PC-9 (cell line): ENCODE measurements at regions not wholly inside any gene's neighbourhood (a gene's known extent, or its start where the extent isn't known, plus 50 kb on each side); places are given as distances from the start of the nearest gene placed in this dataset.

ENCODE experiments used
- BruUV-seq: library from RNA; stranded (reverse); fragments of 400-500 nt; replicated peaks from 2 replicates; lab custom pipeline; 2021; lab: Mats Ljungman, UMichigan
- CTCF ChIA-PET: fragments of 300-600 bp; sonication (Branson Sonifier 250); formaldehyde crosslinking; loops from one replicate; lab custom pipeline; 2022; ENCODE audit warnings: antibody characterized with exemption; lab: Charles Lee
- POLR2A ChIA-PET: fragments of 300-600 bp; sonication (Branson Sonifier 250); formaldehyde crosslinking; loops from one replicate; lab custom pipeline; 2022; ENCODE audit warnings: antibody characterized with exemption; ENCODE audit not compliant: unreplicated experiment; lab: Charles Lee
- DNase-seq, 2 experiments: peaks; one replicate each; pipeline versions ENCODE4 v3.0.0 to v3.0.0-alpha.2; 2015 to 2022; ENCODE audit warnings: mixed read lengths in 1 of 2
- H2AFZ ChIP-seq: fragments of 200-600 bp; sonication (generic); 2 replicates; pipeline ENCODE4 v1.8.1; 2017; ENCODE audit warnings: antibody characterized with exemption
- H3F3A ChIP-seq: fragments of 200-600 bp; sonication (generic); 2 replicates; pipeline ENCODE4 v1.8.1; 2017; ENCODE audit warnings: antibody characterized with exemption, mild to moderate bottlenecking, low read depth; ENCODE audit not compliant: insufficient read depth
- H3K27ac ChIP-seq: fragments of 200-600 bp; sonication (generic); 2 replicates; pipeline ENCODE4 v1.6.1; 2016; ENCODE audit warnings: mixed run types
- H3K27me3 ChIP-seq: fragments of 200-600 bp; sonication (generic); 2 replicates; pipeline ENCODE4 v1.6.1; 2016; ENCODE audit warnings: low read depth, mixed run types; ENCODE audit not compliant: insufficient read depth
- H3K36me3 ChIP-seq: fragments of 200-600 bp; sonication (generic); 2 replicates; pipeline ENCODE4 v1.6.1; 2016; ENCODE audit warnings: low read depth, mixed run types
- H3K4me1 ChIP-seq: fragments of 200-600 bp; sonication (generic); replicated peaks from 2 replicates; pipeline ENCODE4 v1.6.1; 2016; ENCODE audit warnings: mixed run types; ENCODE audit not compliant: insufficient read depth
- H3K4me2 ChIP-seq: fragments of 200-600 bp; sonication (generic); 2 replicates; pipeline ENCODE4 v1.6.1; 2017; ENCODE audit warnings: mixed run types
- H3K4me3 ChIP-seq: fragments of 200-600 bp; sonication (generic); 2 replicates; pipeline ENCODE4 v1.6.1; 2016; ENCODE audit warnings: mixed run types
- H3K79me2 ChIP-seq: fragments of 200-600 bp; sonication (generic); 2 replicates; pipeline ENCODE4 v1.6.1; 2017; ENCODE audit warnings: low read depth, mixed run types
- H3K9me2 ChIP-seq: fragments of 200-600 bp; sonication (generic); 2 replicates; pipeline ENCODE4 v1.8.1; 2017; ENCODE audit warnings: mild to moderate bottlenecking; ENCODE audit not compliant: insufficient read depth
- H3K9me3 ChIP-seq: fragments of 200-600 bp; sonication (generic); 2 replicates; pipeline ENCODE4 v1.8.1; 2016; ENCODE audit warnings: low read depth; ENCODE audit not compliant: insufficient read depth
- H4K20me1 ChIP-seq: fragments of 200-600 bp; sonication (generic); 2 replicates; pipeline ENCODE4 v1.8.1; 2017; ENCODE audit not compliant: insufficient read depth
- CTCF ChIP-seq: fragments of 200-600 bp; sonication (generic); conservative IDR thresholded peaks from 2 replicates; pipeline ENCODE4 v1.6.1; 2017; ENCODE audit warnings: mixed run types, antibody characterized with exemption, mild to moderate bottlenecking, moderate library complexity
- EZH2 ChIP-seq: fragments of 200-600 bp; sonication (generic); IDR thresholded peaks from 2 replicates; pipeline ENCODE4 v1.8.0; 2017; ENCODE audit warnings: antibody characterized with exemption, low read depth
- intact Hi-C: fragments of 100-400 bp; cut with micrococcal nuclease; formaldehyde crosslinking; loops from one replicate; pipeline ENCODE4 v1.10.0; 2022; ENCODE audit not compliant: unreplicated experiment

- no peak for DNase-seq
- Histone ChIP-seq H2AFZ (no peak overlapping the region), H3K9me3 (no peaks in the 10 kb centered on the region), H3K4me2 (no peak overlapping the region), H3K4me1 (no peaks in the 10 kb centered on the region), H3K27me3 (no peaks in the 10 kb centered on the region), H3K27ac (no peak overlapping the region), H3F3A (no peaks in the 10 kb centered on the region), H4K20me1 (no peaks in the 10 kb centered on the region), H3K36me3 (no peaks in the 10 kb centered on the region), H3K79me2 (no peaks in the 10 kb centered on the region), H3K9me2 (no peaks in the 10 kb centered on the region), H3K4me3 (no peak overlapping the region)
- BruUV-seq = no TSS peak
- no peak for TF ChIP-seq EZH2
- no peak for TF ChIP-seq CTCF
- POLR2A ChIA-PET = no interaction called here
- CTCF ChIA-PET = no interaction called here
- intact Hi-C loops = no loop called here
Measured at GRCh38 chr18:14905350-14905749, 157.4 kb downstream of the ANKRD30B start.

GRCh38 chr18:14905979-14906378, 158.0 kb downstream of the ANKRD30B start:
- H3K9me3 ChIP-seq = no peaks in the 10 kb centered on the region
- H3K4me3 ChIP-seq = no peak overlapping the region
- no peak overlapping the region for H2AFZ ChIP-seq
- no peaks in the 10 kb centered on the region for H3K9me2 ChIP-seq
- no peaks in the 10 kb centered on the region for H4K20me1 ChIP-seq
- no peak for DNase-seq
- no peaks in the 10 kb centered on the region for H3K36me3 ChIP-seq
- intact Hi-C loops = no loop called here
- no TSS peak for BruUV-seq
- H3K27me3 ChIP-seq = no peaks in the 10 kb centered on the region
- H3F3A ChIP-seq = no peaks in the 10 kb centered on the region
- no peaks in the 10 kb centered on the region for H3K79me2 ChIP-seq
- TF ChIP-seq EZH2 = no peak
- no peak for TF ChIP-seq CTCF
- no peak overlapping the region for H3K27ac ChIP-seq
- no peak overlapping the region for H3K4me2 ChIP-seq
- ChIA-PET CTCF (no interaction called here), POLR2A (no interaction called here)
- no peaks in the 10 kb centered on the region for H3K4me1 ChIP-seq

- Histone ChIP-seq H3K4me2 (no peak overlapping the region), H3K9me3 (no peaks in the 10 kb centered on the region), H4K20me1 (no peaks in the 10 kb centered on the region), H3K4me1 (no peaks in the 10 kb centered on the region), H3K36me3 (no peaks in the 10 kb centered on the region), H2AFZ (no peak overlapping the region), H3K27me3 (no peaks in the 10 kb centered on the region), H3K9me2 (no peaks in the 10 kb centered on the region), H3F3A (no peaks in the 10 kb centered on the region), H3K79me2 (no peaks in the 10 kb centered on the region), H3K27ac (no peak overlapping the region), H3K4me3 (no peak overlapping the region)
- no peak for TF ChIP-seq CTCF
- TF ChIP-seq EZH2 = no peak
- ChIA-PET POLR2A (no interaction called here), CTCF (no interaction called here)
- DNase-seq = no peak
- BruUV-seq = no TSS peak
- intact Hi-C loops = no loop called here
Measured at GRCh38 chr18:14907420-14907819, 159.4 kb downstream of the ANKRD30B start.
